GM23248 (cell line): ENCODE measurements at regions not wholly inside any gene's neighbourhood (a gene's known extent, or its start where the extent isn't known, plus 50 kb on each side); places are given as distances from the start of the nearest gene placed in this dataset.

Source experiments
- DNase-seq: peaks from one replicate; pipeline ENCODE4 v3.0.0-alpha.2; 2015
- H2AFZ ChIP-seq: fragments of 200-600 bp; sonication (generic); 2 replicates; pipeline ENCODE4 v1.6.1; 2016; ENCODE audit warnings: antibody characterized with exemption
- H3F3A ChIP-seq: fragments of 200-600 bp; sonication (generic); 2 replicates; pipeline ENCODE4 v1.6.1; 2016; ENCODE audit warnings: mild to moderate bottlenecking, antibody characterized with exemption, mixed run types; ENCODE audit not compliant: insufficient read depth
- H3K27ac ChIP-seq: fragments of 200-600 bp; sonication (generic); 2 replicates; pipeline ENCODE4 v1.5.1; 2016; ENCODE audit warnings: mild to moderate bottlenecking
- H3K27me3 ChIP-seq: fragments of 200-600 bp; sonication (generic); replicated peaks from 2 replicates; pipeline ENCODE4 v1.6.1; 2016; ENCODE audit warnings: mild to moderate bottlenecking; ENCODE audit not compliant: insufficient read depth
- H3K36me3 ChIP-seq: fragments of 200-600 bp; sonication (generic); 2 replicates; pipeline ENCODE4 v1.6.1; 2016; ENCODE audit warnings: low read depth, mild to moderate bottlenecking
- H3K4me1 ChIP-seq: fragments of 200-600 bp; sonication (generic); 2 replicates; pipeline ENCODE4 v1.6.1; 2016; ENCODE audit warnings: mild to moderate bottlenecking; ENCODE audit not compliant: insufficient read depth
- H3K4me2 ChIP-seq: fragments of 200-600 bp; sonication (generic); one replicate; pipeline ENCODE4 v1.6.1; 2016; ENCODE audit warnings: mild to moderate bottlenecking; ENCODE audit not compliant: unreplicated experiment
- H3K4me3 ChIP-seq: fragments of 200-600 bp; sonication (generic); 2 replicates; pipeline ENCODE4 v1.5.1; 2016; ENCODE audit warnings: mild to moderate bottlenecking
- H3K79me2 ChIP-seq: fragments of 200-600 bp; sonication (generic); 2 replicates; pipeline ENCODE4 v1.6.1; 2016; ENCODE audit warnings: mild to moderate bottlenecking; ENCODE audit not compliant: insufficient read depth
- H3K9ac ChIP-seq: fragments of 200-600 bp; sonication (generic); 2 replicates; pipeline ENCODE4 v1.6.1; 2016; ENCODE audit warnings: mild to moderate bottlenecking
- H3K9me2 ChIP-seq: fragments of 200-600 bp; sonication (generic); 2 replicates; pipeline ENCODE4 v1.6.1; 2016; ENCODE audit warnings: mixed run types, mild to moderate bottlenecking, moderate library complexity; ENCODE audit not compliant: insufficient read depth
- H3K9me3 ChIP-seq: fragments of 200-600 bp; sonication (generic); one replicate; pipeline ENCODE4 v1.6.1; 2017; ENCODE audit warnings: low read depth
- H4K20me1 ChIP-seq: fragments of 200-600 bp; sonication (generic); 2 replicates; pipeline ENCODE4 v1.6.0; 2016; ENCODE audit not compliant: insufficient read depth
- EZH2 ChIP-seq: fragments of 200-600 bp; sonication (generic); IDR thresholded peaks from 2 replicates; pipeline ENCODE4 v1.6.1; 2018; ENCODE audit warnings: antibody characterized with exemption, mild to moderate bottlenecking; ENCODE audit not compliant: insufficient read depth, poor library complexity, severe bottlenecking
- EZH2phosphoT487 ChIP-seq: fragments of 200-600 bp; sonication (generic); IDR thresholded peaks from 2 replicates; pipeline ENCODE4 v1.6.1; 2018; ENCODE audit warnings: antibody characterized with exemption, moderate library complexity, mild to moderate bottlenecking, low read depth; ENCODE audit not compliant: insufficient read depth
- WGBS, 2 experiments: methylation state at CpG; one replicate each; pipeline ENCODE4 v1.1.6; 2015 to 2017; ENCODE audit warnings: low lambda C conversion rate in 2 of 2, low coverage in 1 of 2; ENCODE audit errors: missing lambda C conversion rate in 2 of 2; 5-methylcytosine and 5-hydroxymethylcytosine counted together
- in situ Hi-C: fragments of 300-500 bp; cut with MboI; formaldehyde crosslinking; loops from 2 replicates; pipeline ENCODE4 v1.15.0; 2020

DNA sequence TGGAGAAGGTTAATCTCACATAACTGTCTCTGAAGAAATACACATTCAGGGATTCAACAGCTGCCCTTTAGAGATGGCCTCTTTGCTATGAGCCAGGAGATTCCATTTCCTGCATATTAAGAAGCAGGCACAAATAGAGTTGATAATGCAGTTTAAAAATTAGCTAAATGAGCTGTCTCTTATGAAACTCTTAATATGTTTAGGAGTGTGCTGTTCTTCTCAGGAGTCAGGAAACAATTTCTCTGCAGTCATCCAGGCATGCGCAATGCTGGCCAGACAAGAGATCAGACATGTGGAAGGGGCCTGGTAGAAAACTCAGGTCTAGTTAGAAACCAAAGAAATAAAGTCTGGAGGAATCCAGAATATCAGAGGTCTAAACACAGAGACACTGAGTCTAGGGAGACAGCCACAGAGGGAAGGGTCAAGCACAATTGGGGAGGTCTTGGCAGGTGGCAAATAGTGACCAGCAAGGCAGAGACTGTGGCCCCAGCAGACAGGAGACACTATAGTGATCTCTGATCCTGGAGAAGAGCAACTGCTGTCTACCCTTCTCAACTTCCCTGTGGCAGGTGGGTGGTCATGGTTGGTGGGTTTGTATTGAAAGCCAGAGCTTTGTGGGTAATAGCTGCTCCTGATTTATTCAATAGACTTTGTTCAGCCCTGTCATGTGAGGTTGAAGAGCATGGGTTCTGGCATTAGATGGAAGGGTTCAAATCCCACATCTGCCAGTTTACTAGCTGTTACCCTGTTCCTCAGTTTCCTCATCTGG lies 185.8 kb upstream of the RMST start:
- Histone ChIP-seq H3K9me2 (no peaks in the 10 kb centered on the region), H4K20me1 (no peaks in the 10 kb centered on the region), H3K79me2 (no peaks in the 10 kb centered on the region), H2AFZ (no peak overlapping the region), H3K27me3 (no peaks in the 10 kb centered on the region), H3K9ac (no peak overlapping the region), H3K36me3 (no peaks in the 10 kb centered on the region), H3K27ac (no peak overlapping the region), H3K9me3 (no peaks in the 10 kb centered on the region), H3K4me1 (no peaks in the 10 kb centered on the region), H3K4me3 (no peak overlapping the region), H3K4me2 (no peak overlapping the region), H3F3A (no peaks in the 10 kb centered on the region)
- in situ Hi-C loops = no loop called here
- DNase-seq = no peak
- no peak for TF ChIP-seq EZH2phosphoT487
- TF ChIP-seq EZH2 = no peak
- 24 to 33% methylated on average over 1 of the region's 1 CpG for WGBS, 2 experiments

DNA sequence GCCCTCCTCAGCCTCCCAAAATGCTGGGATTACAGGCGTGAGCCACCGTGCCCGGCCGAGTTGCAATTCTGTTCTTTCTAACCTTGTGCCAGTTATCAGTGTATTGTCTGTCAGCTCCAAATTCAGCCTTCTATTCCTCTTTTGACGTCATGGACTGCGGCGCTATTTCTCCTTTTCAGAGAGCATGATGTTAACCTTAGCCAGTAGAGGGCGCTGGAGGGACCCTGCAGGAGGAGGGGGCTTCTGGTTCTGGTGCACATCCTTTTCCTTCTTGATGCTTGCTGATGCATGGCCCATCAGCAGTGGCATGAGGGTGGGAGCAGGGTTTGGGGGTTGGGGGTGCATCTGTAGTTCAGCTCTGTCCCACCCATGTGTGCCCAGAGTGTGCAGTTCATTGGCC lies 179.3 kb upstream of the RMST start:
- TF ChIP-seq EZH2phosphoT487 (no peak), EZH2 (no peak)
- Histone ChIP-seq H3K79me2 (no peaks in the 10 kb centered on the region), H3K27ac (no peak overlapping the region), H3K9ac (no peak overlapping the region), H4K20me1 (no peaks in the 10 kb centered on the region), H3K27me3 (no peaks in the 10 kb centered on the region), H2AFZ (no peak overlapping the region), H3K9me2 (no peaks in the 10 kb centered on the region), H3F3A (no peaks in the 10 kb centered on the region), H3K4me2 (no peak overlapping the region), H3K9me3 (no peaks in the 10 kb centered on the region), H3K4me1 (no peaks in the 10 kb centered on the region), H3K36me3 (no peaks in the 10 kb centered on the region), H3K4me3 (no peak overlapping the region)
- in situ Hi-C loops = no loop called here
- no peak for DNase-seq
- WGBS, 2 experiments = 38 to 40% methylated on average over 8 of the region's 8 CpGs

DNA sequence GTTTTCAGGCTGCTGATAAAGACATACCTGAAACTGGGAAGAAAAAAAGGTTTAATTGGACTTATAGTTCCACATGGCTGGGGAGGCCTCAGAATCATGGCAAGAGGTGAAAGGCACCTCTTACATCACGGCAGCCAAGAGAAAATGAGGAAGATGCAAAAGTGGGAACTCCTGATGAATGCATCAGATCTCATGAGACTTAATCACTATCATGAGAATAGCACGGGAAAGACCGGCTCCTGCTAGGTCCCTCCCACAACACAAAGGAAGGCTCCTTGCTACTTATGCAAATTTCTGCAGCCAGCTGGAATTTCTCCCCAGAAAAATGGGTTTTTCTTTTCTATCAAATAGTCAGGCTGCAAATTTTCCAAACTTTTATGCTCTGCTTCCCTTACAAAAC lies 174.1 kb upstream of the RMST start:
- H2AFZ ChIP-seq = no peak overlapping the region

DNA sequence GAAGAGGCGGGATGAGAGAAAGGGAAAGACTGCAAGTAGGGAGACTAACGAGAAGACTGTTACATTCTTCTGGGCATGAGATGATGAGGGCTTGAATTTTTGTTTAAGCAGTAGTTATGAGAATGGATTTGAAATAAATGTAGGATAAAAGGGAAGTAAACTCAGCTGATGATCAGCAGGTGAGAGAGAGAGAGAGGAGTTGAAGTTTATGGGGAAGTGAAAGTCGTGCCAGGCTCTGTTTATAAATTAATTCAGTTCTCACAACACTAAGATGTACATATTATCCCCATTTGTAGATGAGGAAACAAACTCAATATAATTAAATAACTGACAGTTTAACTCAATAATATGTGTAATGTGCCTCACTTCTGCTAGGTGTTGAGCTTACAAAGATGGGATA lies 170.0 kb upstream of the RMST start:
- Histone ChIP-seq H3K4me3 (no peak overlapping the region), H3K36me3 (no peaks in the 10 kb centered on the region), H3K9ac (no peak overlapping the region), H3K27ac (no peak overlapping the region), H3K4me1 (no peaks in the 10 kb centered on the region), H3F3A (no peaks in the 10 kb centered on the region), H3K27me3 (no peaks in the 10 kb centered on the region), H3K9me3 (no peaks in the 10 kb centered on the region), H2AFZ (no peak overlapping the region), H4K20me1 (no peaks in the 10 kb centered on the region), H3K4me2 (no peak overlapping the region), H3K79me2 (no peaks in the 10 kb centered on the region), H3K9me2 (no peaks in the 10 kb centered on the region)
- in situ Hi-C loops = no loop called here
- TF ChIP-seq EZH2 (no peak), EZH2phosphoT487 (no peak)
- 21 to 30% methylated on average over 3 of the region's 3 CpGs for WGBS, 2 experiments
- no peak for DNase-seq

More for the DNA sequence above, 174.1 kb upstream of the RMST start:
- TF ChIP-seq EZH2phosphoT487 (no peak), EZH2 (no peak)
- Histone ChIP-seq H3K9ac (no peak overlapping the region), H3F3A (no peaks in the 10 kb centered on the region), H3K36me3 (no peaks in the 10 kb centered on the region), H3K27ac (no peak overlapping the region), H3K9me2 (no peaks in the 10 kb centered on the region), H4K20me1 (no peaks in the 10 kb centered on the region), H3K9me3 (no peaks in the 10 kb centered on the region), H3K4me2 (no peak overlapping the region), H3K4me1 (no peaks in the 10 kb centered on the region), H3K4me3 (no peak overlapping the region), H3K79me2 (no peaks in the 10 kb centered on the region), H3K27me3 (no peaks in the 10 kb centered on the region)
- WGBS, 2 experiments = 43 to 55% methylated on average over 3 of the region's 3 CpGs
- in situ Hi-C loops = no loop called here
- DNase-seq = no peak
